ENCODE measurements at regions not wholly inside any gene's neighbourhood (a gene's known extent, or its start where the extent isn't known, plus 50 kb on each side); places are given as distances from the start of the nearest gene placed in this dataset.
A peak's percentile ranks its signal among the peaks of the same experiment; 100 is the strongest.

- no peak for DNase-seq (ENCODE audit: low read depth in 4 of 4, low spot score in 3 of 4)
These were observed 420.2 kb downstream of the KCTD12 start for GRCh38 chr13:76466043-76466442.

- no peak for DNase-seq (ENCODE audit: low read depth in 4 of 4, low spot score in 3 of 4)
These were observed 422.9 kb downstream of the KCTD12 start for GRCh38 chr13:76463314-76463713.

GRCh38 chr13:76461999-76462398 lies 424.2 kb downstream of the KCTD12 start:
- DNase-seq (ENCODE audit: low read depth in 4 of 4, low spot score in 3 of 4): no peak

- no peak for DNase-seq (ENCODE audit: low read depth in 4 of 4, low spot score in 3 of 4)
These were observed 424.7 kb downstream of the KCTD12 start for GRCh38 chr13:76461484-76461883.

- DNase-seq (ENCODE audit: low read depth in 4 of 4, low spot score in 3 of 4): no peak
These were observed 426.3 kb downstream of the KCTD12 start for GRCh38 chr13:76459863-76460262.

- DNase-seq (ENCODE audit: low read depth in 4 of 4, low spot score in 3 of 4): peak in 1 of 4 donors; percentile 37
These were observed 430.2 kb downstream of the KCTD12 start for GRCh38 chr13:76455960-76456359.

GRCh38 chr13:76454991-76455390 lies 431.2 kb downstream of the KCTD12 start:
- no peak for DNase-seq (ENCODE audit: low read depth in 4 of 4, low spot score in 3 of 4)

- no peak for DNase-seq (ENCODE audit: low read depth in 4 of 4, low spot score in 3 of 4)
These were observed 436.5 kb downstream of the KCTD12 start for GRCh38 chr13:76449716-76450115.

- DNase-seq (ENCODE audit: low read depth in 4 of 4, low spot score in 3 of 4): no peak
These were observed 440.0 kb downstream of the KCTD12 start for GRCh38 chr13:76446191-76446590.

- no peak for DNase-seq (ENCODE audit: low read depth in 4 of 4, low spot score in 3 of 4)
These were observed 445.6 kb downstream of the KCTD12 start for GRCh38 chr13:76440568-76440967.

- DNase-seq (ENCODE audit: low read depth in 4 of 4, low spot score in 3 of 4): no peak
These were observed 446.7 kb downstream of the KCTD12 start for GRCh38 chr13:76439546-76439945.

GRCh38 chr13:76438050-76438449 lies 448.2 kb downstream of the KCTD12 start:
- DNase-seq (ENCODE audit: low read depth in 4 of 4, low spot score in 3 of 4): no peak

GRCh38 chr13:76425935-76426334 lies 460.3 kb downstream of the KCTD12 start:
- no peak for DNase-seq (ENCODE audit: low read depth in 4 of 4, low spot score in 3 of 4)

GRCh38 chr13:76421011-76421410 lies 465.2 kb downstream of the KCTD12 start:
- DNase-seq (ENCODE audit: low read depth in 4 of 4, low spot score in 3 of 4): no peak

GRCh38 chr13:76418404-76418803 lies 467.8 kb downstream of the KCTD12 start:
- DNase-seq (ENCODE audit: low read depth in 4 of 4, low spot score in 3 of 4): no peak

GRCh38 chr13:76414320-76414719 lies 471.9 kb downstream of the KCTD12 start:
- no peak for DNase-seq (ENCODE audit: low read depth in 4 of 4, low spot score in 3 of 4)

- DNase-seq (ENCODE audit: low read depth in 4 of 4, low spot score in 3 of 4): no peak
These were observed 480.0 kb downstream of the KCTD12 start for GRCh38 chr13:76406243-76406642.

GRCh38 chr13:76398425-76398824 lies 487.8 kb downstream of the KCTD12 start:
- no peak for DNase-seq (ENCODE audit: low read depth in 4 of 4, low spot score in 3 of 4)

GRCh38 chr13:76397413-76397812 lies 488.8 kb downstream of the KCTD12 start:
- no peak for DNase-seq (ENCODE audit: low read depth in 4 of 4, low spot score in 3 of 4)

GRCh38 chr13:76389321-76389720 lies 496.9 kb downstream of the KCTD12 start:
- DNase-seq (ENCODE audit: low read depth in 4 of 4, low spot score in 3 of 4): no peak

- no peak for DNase-seq (ENCODE audit: low read depth in 4 of 4, low spot score in 3 of 4)
These were observed 498.6 kb downstream of the KCTD12 start for GRCh38 chr13:76387566-76387965.

GRCh38 chr13:76386321-76386720 lies 499.9 kb downstream of the KCTD12 start:
- DNase-seq (ENCODE audit: low read depth in 4 of 4, low spot score in 3 of 4): no peak

- DNase-seq (ENCODE audit: low read depth in 4 of 4, low spot score in 3 of 4): no peak
These were observed 500.6 kb downstream of the KCTD12 start for GRCh38 chr13:76385586-76385985.

All from left renal pelvis (tissue), 4 donors.